Osteocyte (in vitro differentiated cells): ENCODE measurements at regions not wholly inside any gene's neighbourhood (a gene's known extent, or its start where the extent isn't known, plus 50 kb on each side); places are given as distances from the start of the nearest gene placed in this dataset.
"Not testable (repeated sequence)": the region's sequence is repeated elsewhere in the genome, so short reads cannot be mapped to it uniquely, and the experiment has no call there.

Experiments used
- DNase-seq: peaks from one replicate; pipeline ENCODE4 v3.0.0; 2021; ENCODE audit warnings: mixed read lengths; ENCODE audit not compliant: unreplicated experiment; ENCODE audit errors: extremely low spot score
- H3K27ac Mint-ChIP-seq: one replicate; pipeline ENCODE4 v1.8.0; 2021; ENCODE audit warnings: mild to moderate bottlenecking, mixed read lengths; ENCODE audit not compliant: unreplicated experiment
- H3K27me3 Mint-ChIP-seq: one replicate; pipeline ENCODE4 v1.8.0; 2021; ENCODE audit warnings: mixed read lengths; ENCODE audit not compliant: unreplicated experiment
- H3K36me3 Mint-ChIP-seq: one replicate; pipeline ENCODE4 v1.8.0; 2021; ENCODE audit warnings: mixed read lengths; ENCODE audit not compliant: unreplicated experiment
- H3K4me1 Mint-ChIP-seq: one replicate; pipeline ENCODE4 v1.8.0; 2021; ENCODE audit warnings: mixed read lengths; ENCODE audit not compliant: unreplicated experiment
- H3K4me3 Mint-ChIP-seq: one replicate; pipeline ENCODE4 v1.8.0; 2021; ENCODE audit warnings: mild to moderate bottlenecking, moderate library complexity, mixed read lengths; ENCODE audit not compliant: unreplicated experiment
- H3K9me3 Mint-ChIP-seq: one replicate; pipeline ENCODE4 v1.8.0; 2021; ENCODE audit warnings: mixed read lengths; ENCODE audit not compliant: unreplicated experiment
- TF ChIP-seq, protein P1 (sequence below): fragments of 200-600 bp; sonication (generic); IDR thresholded peaks from 2 replicates; pipeline ENCODE4 v1.5.0; 2021; ENCODE audit warnings: antibody characterized with exemption, mild to moderate bottlenecking, moderate library complexity

DNA sequence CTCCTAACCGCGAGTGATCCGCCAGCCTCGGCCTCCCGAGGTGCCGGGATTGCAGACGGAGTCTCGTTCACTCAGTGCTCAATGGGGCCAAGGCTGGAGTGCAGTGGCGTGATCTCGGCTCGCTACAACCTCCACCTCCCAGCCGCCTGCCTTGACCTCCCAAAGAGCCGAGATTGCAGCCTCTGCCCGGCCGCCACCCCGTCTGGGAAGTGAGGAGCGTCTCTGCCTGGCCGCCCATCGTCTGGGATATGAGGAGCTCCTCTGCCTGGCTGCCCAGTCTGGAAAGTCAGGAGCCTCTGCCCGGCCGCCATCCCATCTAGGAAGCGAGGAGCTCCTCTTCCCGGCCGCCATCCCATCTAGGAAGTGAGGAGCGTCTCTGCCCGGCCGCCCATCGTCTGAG lies 58.8 kb upstream of the ANKRD30BL start:
- H3K4me3 Mint-ChIP-seq, H3K27ac Mint-ChIP-seq, DNase-seq, H3K27me3 Mint-ChIP-seq, H3K9me3 Mint-ChIP-seq, H3K4me1 Mint-ChIP-seq, H3K36me3 Mint-ChIP-seq: not testable (repeated sequence)

DNA sequence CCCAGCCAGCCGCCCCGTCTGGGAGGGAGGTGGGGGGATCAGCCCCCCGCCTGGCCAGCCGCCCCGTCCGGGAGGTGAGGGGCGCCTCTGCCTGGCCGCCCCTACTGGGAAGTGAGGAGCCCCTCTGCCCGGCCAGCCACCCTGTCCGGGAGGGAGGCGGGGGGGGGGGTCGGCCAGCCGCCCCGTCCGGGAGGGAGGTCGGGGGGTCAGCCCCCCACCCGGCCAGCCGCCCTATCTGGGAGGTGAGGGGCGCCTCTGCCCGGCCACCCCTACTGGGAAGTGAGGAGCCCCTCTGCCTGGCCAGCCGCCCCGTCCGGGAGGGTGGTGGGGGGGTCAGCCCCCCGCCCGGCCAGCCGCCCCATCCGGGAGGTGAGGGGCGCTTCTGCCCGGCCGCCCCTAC lies 60.1 kb upstream of the ANKRD30BL start:
- not testable (repeated sequence) for H3K4me1 Mint-ChIP-seq, H3K27me3 Mint-ChIP-seq, H3K36me3 Mint-ChIP-seq, H3K4me3 Mint-ChIP-seq, H3K27ac Mint-ChIP-seq, H3K9me3 Mint-ChIP-seq, DNase-seq

DNA sequence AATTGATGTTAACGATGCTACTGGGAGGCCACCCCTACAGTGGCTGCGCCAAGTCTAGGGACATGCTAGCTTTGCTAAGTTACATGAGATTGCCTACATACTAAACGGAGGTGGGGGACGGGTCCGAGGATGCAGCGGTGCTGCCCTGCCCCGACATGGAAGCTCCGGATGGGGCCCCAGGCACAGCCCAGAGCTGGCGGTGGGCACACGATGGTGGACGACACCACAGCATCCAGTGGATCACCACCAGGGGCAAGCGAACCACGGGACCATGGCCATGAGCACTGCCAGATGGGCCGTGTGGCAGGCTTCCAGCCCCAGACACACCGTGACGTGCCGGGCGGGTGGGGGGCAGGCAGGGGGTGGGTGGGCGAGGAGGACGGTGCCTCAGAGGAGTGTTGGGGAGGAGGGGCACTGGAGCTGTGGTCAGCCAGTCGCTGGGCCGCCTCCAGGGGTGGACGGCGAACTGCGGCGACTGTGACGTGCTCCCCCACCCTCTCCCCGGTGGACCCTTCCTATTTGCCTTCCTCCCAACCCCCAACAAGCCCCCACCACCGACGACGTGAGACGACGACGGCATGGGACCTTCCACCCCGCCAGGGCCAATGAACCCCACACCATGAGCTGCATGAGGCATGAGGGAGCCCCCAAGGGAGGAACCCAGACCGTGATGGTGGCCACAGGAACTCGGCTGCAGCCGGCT lies 90.6 kb upstream of the ANKRD30BL start:
- Mint-ChIP-seq H3K27me3 (no peaks in the 10 kb centered on the region), H3K27ac (no peak overlapping the region), H3K9me3 (peaks cover 29% of the 10 kb centered on the region), H3K36me3 (no peaks in the 10 kb centered on the region), H3K4me3 (no peak overlapping the region), H3K4me1 (no peaks in the 10 kb centered on the region)
- DNase-seq = peak; percentile 83
- TF ChIP-seq, protein P1, sequence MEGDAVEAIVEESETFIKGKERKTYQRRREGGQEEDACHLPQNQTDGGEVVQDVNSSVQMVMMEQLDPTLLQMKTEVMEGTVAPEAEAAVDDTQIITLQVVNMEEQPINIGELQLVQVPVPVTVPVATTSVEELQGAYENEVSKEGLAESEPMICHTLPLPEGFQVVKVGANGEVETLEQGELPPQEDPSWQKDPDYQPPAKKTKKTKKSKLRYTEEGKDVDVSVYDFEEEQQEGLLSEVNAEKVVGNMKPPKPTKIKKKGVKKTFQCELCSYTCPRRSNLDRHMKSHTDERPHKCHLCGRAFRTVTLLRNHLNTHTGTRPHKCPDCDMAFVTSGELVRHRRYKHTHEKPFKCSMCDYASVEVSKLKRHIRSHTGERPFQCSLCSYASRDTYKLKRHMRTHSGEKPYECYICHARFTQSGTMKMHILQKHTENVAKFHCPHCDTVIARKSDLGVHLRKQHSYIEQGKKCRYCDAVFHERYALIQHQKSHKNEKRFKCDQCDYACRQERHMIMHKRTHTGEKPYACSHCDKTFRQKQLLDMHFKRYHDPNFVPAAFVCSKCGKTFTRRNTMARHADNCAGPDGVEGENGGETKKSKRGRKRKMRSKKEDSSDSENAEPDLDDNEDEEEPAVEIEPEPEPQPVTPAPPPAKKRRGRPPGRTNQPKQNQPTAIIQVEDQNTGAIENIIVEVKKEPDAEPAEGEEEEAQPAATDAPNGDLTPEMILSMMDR = no peak

DNA sequence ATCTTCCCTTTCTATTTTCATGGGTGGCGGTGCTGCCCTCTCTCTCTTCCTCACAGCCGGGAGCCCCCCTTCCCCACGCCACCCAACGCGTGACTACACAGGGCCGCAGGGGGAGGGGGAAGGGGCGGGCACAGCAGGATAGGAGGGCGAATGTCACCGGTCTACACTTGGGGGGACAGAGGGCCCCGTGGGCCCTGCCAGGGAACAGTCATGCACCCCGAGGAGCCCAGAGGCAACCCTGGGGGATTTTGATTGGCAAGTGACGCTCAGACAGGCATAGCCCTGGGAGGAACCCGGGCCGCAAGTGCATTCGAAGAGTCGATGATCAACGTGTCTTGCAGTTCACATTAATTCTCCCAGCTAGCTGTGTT lies 91.1 kb upstream of the ANKRD30BL start:
- no peaks in the 10 kb centered on the region for H3K27me3 Mint-ChIP-seq
- no peak overlapping the region for H3K27ac Mint-ChIP-seq
- H3K9me3 Mint-ChIP-seq = peaks cover 29% of the 10 kb centered on the region
- H3K4me3 Mint-ChIP-seq = no peak overlapping the region
- TF ChIP-seq, protein P1 = no peak
- no peaks in the 10 kb centered on the region for H3K36me3 Mint-ChIP-seq
- H3K4me1 Mint-ChIP-seq = no peaks in the 10 kb centered on the region
- peak; percentile 80 for DNase-seq

DNA sequence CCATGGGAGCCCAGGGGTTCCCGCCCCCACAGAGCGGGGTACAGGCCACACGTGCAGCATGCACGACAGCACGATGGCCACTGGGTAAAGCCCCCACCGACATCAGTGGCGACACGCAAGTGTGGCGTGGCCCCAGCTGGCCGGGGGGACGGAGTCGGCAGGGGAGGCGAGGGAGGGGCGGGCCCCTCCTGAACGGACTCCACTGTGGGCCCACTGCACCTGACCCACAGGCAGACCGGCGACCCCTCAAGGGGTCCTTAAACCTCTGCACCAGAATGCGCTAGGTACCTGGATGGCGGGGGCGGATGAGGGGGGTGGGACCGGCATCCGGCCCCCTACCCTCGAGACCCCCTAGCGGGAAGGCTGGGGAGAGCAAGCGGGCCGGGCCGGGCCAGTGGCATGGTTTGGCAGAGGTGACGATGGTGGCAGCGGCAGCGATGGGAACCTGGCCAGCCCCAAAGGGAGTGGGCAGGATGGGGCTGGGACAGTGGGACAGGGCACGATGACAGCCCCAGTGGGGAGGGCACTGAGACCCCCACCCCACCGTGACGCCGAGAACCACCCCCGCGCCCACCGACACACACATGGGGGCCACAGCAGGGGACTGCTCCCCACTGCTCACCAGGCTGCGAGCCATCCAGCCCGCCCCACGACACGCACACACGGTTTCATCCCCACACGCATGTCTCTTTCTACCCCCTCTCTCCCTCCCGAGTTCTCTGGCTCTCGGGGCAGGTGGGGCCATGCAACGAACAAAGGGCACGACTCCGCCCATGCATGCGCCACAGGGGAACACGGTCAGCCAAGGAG lies 91.9 kb upstream of the ANKRD30BL start:
- peak; percentile 79 for DNase-seq
- H3K36me3 Mint-ChIP-seq = no peaks in the 10 kb centered on the region
- no peak overlapping the region for H3K4me3 Mint-ChIP-seq
- TF ChIP-seq, protein P1 = no peak
- no peaks in the 10 kb centered on the region for H3K4me1 Mint-ChIP-seq
- H3K27me3 Mint-ChIP-seq = no peaks in the 10 kb centered on the region
- H3K27ac Mint-ChIP-seq = no peak overlapping the region
- H3K9me3 Mint-ChIP-seq = peaks cover 24% of the 10 kb centered on the region

DNA sequence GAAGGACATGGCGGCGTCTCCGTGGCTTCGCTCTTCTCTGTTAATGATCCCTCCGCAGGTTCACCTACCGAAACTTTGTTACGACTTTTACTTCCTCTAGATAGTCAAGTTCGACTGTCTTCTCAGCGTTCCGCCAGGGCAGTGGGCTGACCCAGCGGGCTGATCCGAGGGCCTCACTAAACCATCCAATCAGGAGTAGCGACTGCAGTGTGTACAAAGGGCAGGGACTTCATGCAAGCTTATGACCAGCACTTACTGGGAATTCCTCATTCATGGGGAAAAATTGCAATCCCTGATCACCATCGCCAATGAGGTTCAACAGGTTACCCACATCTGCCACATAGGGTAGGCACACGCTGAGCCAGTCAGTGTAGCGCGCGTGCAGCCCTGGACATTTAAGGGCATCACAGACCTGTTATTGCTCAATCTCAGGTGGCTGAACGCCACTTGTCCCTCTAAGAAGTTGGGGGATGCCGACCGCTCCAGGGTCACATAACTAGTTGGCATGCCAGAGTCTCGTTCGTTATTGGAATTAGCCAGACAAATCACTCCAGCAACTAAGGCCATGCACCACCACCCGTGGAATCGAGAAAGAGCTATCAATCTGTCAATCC lies 92.7 kb upstream of the ANKRD30BL start:
- H3K36me3 Mint-ChIP-seq, H3K27ac Mint-ChIP-seq: not testable (repeated sequence)

More for the DNA sequence above, 92.7 kb upstream of the ANKRD30BL start:
- not testable (repeated sequence) for H3K4me1 Mint-ChIP-seq, DNase-seq, H3K27me3 Mint-ChIP-seq, H3K4me3 Mint-ChIP-seq
- H3K9me3 Mint-ChIP-seq = peaks cover 27% of the 10 kb centered on the region
